ENCODE measurements at regions not wholly inside any gene's neighbourhood (a gene's known extent, or its start where the extent isn't known, plus 50 kb on each side); places are given as distances from the start of the nearest gene placed in this dataset.

GRCh38 chr10:45199205-45199740 lies 116.1 kb downstream of the OR13A1 start:
- TF ChIP-seq CTCF (IDR thresholded peaks at IDR 0.05) (no peak), POLR2AphosphoS5 (IDR thresholded peaks at IDR 0.05) (no peak), POLR2A (IDR thresholded peaks at IDR 0.05) (no peak)

Measured in upper lobe of left lung (tissue), 4 donors.